Esophagus muscularis mucosa (tissue), 3 donors: ENCODE measurements at regions not wholly inside any gene's neighbourhood (a gene's known extent, or its start where the extent isn't known, plus 50 kb on each side); places are given as distances from the start of the nearest gene placed in this dataset.

Source experiments
- POLR2A ChIP-seq: fragments of 450-650 bp; IDR thresholded peaks from one replicate; pipeline ENCODE4 v1.6.1; 2017; ENCODE audit warnings: antibody characterized with exemption, moderate library complexity, mild to moderate bottlenecking, low read depth
- POLR2AphosphoS5 ChIP-seq, 2 donors: sonication (generic); formaldehyde crosslinking; IDR thresholded peaks; one replicate each; pipeline ENCODE4 v1.6.1; 2017; ENCODE audit warnings: antibody characterized with exemption in 2 of 2
- TF ChIP-seq, protein P1 (sequence below), 3 experiments: fragments of 200-600 bp in 2 of 3; fragments of 450-650 bp in 1 of 3; sonication (generic) in 2 of 3; IDR thresholded peaks; one replicate each; pipeline ENCODE4 v1.5.1; 2017 to 2019; ENCODE audit warnings: antibody characterized with exemption in 3 of 3, mild to moderate bottlenecking in 2 of 3, moderate library complexity in 1 of 3

DNA sequence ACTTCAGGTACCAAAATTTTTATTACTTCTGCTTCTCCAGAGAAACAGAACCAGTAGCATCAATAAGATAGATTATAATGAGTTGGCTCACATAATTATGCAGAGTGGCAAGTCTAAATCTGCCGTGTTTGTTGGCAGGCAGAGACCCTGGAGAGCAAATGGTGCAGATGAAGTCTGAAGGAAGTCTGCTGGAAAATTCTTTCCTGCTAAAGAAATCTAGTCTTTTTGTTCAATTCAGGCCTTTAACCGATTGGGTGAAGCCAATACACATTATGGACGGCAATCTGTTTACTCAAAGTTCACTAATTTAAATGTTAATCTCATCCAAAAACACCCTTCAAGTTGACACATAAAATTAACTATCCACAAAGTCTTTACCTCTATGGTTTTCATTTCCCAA, 156.0 kb downstream of the TBX22 start:
- TF ChIP-seq POLR2A (no peak), POLR2AphosphoS5 (IDR thresholded peaks at IDR 0.05) (no peak)
- TF ChIP-seq, protein P1, sequence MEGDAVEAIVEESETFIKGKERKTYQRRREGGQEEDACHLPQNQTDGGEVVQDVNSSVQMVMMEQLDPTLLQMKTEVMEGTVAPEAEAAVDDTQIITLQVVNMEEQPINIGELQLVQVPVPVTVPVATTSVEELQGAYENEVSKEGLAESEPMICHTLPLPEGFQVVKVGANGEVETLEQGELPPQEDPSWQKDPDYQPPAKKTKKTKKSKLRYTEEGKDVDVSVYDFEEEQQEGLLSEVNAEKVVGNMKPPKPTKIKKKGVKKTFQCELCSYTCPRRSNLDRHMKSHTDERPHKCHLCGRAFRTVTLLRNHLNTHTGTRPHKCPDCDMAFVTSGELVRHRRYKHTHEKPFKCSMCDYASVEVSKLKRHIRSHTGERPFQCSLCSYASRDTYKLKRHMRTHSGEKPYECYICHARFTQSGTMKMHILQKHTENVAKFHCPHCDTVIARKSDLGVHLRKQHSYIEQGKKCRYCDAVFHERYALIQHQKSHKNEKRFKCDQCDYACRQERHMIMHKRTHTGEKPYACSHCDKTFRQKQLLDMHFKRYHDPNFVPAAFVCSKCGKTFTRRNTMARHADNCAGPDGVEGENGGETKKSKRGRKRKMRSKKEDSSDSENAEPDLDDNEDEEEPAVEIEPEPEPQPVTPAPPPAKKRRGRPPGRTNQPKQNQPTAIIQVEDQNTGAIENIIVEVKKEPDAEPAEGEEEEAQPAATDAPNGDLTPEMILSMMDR (IDR thresholded peaks at IDR 0.05): no peak
